ENCODE measurements at regions not wholly inside any gene's neighbourhood (a gene's known extent, or its start where the extent isn't known, plus 50 kb on each side); places are given as distances from the start of the nearest gene placed in this dataset.
A peak's percentile ranks its signal among the peaks of the same experiment; 100 is the strongest.
"Not testable (repeated sequence)": the region's sequence is repeated elsewhere in the genome, so short reads cannot be mapped to it uniquely, and the experiment has no call there.

- peak; percentile 60 for DNase-seq (ENCODE audit: low read depth)
- no peak overlapping the region for H3K4me3 ChIP-seq (ENCODE audit: low read length)
- TF ChIP-seq CTCF (conservative IDR thresholded peaks at IDR 0.05; ENCODE audit: low read length): no peak
These were observed 321.2 kb upstream of the COL8A1 start for GRCh38 chr3:99317201-99317600.

- no peak for TF ChIP-seq CTCF (conservative IDR thresholded peaks at IDR 0.05; ENCODE audit: low read length)
- no peak for DNase-seq (ENCODE audit: low read depth)
These were observed 322.5 kb upstream of the COL8A1 start for GRCh38 chr3:99315896-99316295.

GRCh38 chr3:99313485-99313884 is 324.9 kb upstream of the COL8A1 start:
- no peak overlapping the region for H3K4me3 ChIP-seq (ENCODE audit: low read length)
- TF ChIP-seq CTCF (conservative IDR thresholded peaks at IDR 0.05; ENCODE audit: low read length): no peak
- peak; percentile 42 for DNase-seq (ENCODE audit: low read depth)

More at GRCh38 chr3:99315896-99316295, 322.5 kb upstream of the COL8A1 start:
- H3K4me3 ChIP-seq (ENCODE audit: low read length): no peak overlapping the region

GRCh38 chr3:99298661-99299060 is 339.7 kb upstream of the COL8A1 start:
- TF ChIP-seq CTCF (conservative IDR thresholded peaks at IDR 0.05; ENCODE audit: low read length): no peak
- H3K4me3 ChIP-seq (ENCODE audit: low read length): no peak overlapping the region
- DNase-seq (ENCODE audit: low read depth): no peak

- no peak for TF ChIP-seq CTCF (conservative IDR thresholded peaks at IDR 0.05; ENCODE audit: low read length)
- no peak for DNase-seq (ENCODE audit: low read depth)
- no peak overlapping the region for H3K4me3 ChIP-seq (ENCODE audit: low read length)
These were observed 342.6 kb upstream of the COL8A1 start for GRCh38 chr3:99295836-99296235.

GRCh38 chr3:99294092-99294491 is 344.3 kb upstream of the COL8A1 start:
- not testable (repeated sequence) for H3K4me3 ChIP-seq (ENCODE audit: low read length); DNase-seq (ENCODE audit: low read depth)

GRCh38 chr3:99287876-99288275 is 350.5 kb upstream of the COL8A1 start:
- no peak for TF ChIP-seq CTCF (conservative IDR thresholded peaks at IDR 0.05; ENCODE audit: low read length)
- DNase-seq (ENCODE audit: low read depth): no peak
- H3K4me3 ChIP-seq (ENCODE audit: low read length): no peak overlapping the region

- no peak overlapping the region for H3K4me3 ChIP-seq (ENCODE audit: low read length)
- DNase-seq (ENCODE audit: low read depth): peak; percentile 58
- TF ChIP-seq CTCF (conservative IDR thresholded peaks at IDR 0.05; ENCODE audit: low read length): no peak
These were observed 352.0 kb upstream of the COL8A1 start for GRCh38 chr3:99286266-99286845.

Data from AG10803 (cell line).